ENCODE measurements at regions not wholly inside any gene's neighbourhood (a gene's known extent, or its start where the extent isn't known, plus 50 kb on each side); places are given as distances from the start of the nearest gene placed in this dataset.

DNA sequence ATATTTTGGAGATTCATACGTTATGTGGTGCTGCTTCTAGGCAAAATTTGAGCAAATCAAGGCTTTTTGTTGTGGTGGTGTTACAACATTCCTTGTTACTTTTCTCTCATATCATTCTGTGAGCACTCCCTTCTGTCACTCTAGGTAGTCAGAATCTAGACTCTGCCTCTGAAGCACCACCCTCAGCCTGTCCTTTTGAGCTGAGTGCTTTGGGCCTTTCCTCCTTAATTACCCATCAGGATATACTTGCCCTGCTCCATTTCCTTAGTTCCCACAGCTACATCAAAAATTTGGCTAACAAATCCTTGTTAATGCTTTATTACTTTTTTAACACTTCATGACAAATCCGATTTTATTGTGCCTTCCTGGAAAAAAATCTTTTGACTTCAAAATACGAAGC is 289.6 kb downstream of the CALCRL start:
- Histone ChIP-seq H3K9ac (ENCODE audit: low read length) (no peak overlapping the region), H2AFZ (ENCODE audit: low read depth, low read length) (no peak overlapping the region), H3K9me3 (ENCODE audit: insufficient read depth, low read length) (peaks cover 7% of the 10 kb centered on the region; the same call in 1 of the 2 replicates), H3K4me1 (ENCODE audit: low read length) (no peaks in the 10 kb centered on the region), H3K4me3 (ENCODE audit: low read length) (no peak overlapping the region), H3K27me3 (ENCODE audit: low read depth, low read length) (no peaks in the 10 kb centered on the region), H3K79me2 (ENCODE audit: low read length) (no peaks in the 10 kb centered on the region), H3K36me3 (replicated peaks; ENCODE audit: low read depth, low read length) (no peaks in the 10 kb centered on the region), H3K4me2 (ENCODE audit: low read length) (no peak overlapping the region), H3K27ac (ENCODE audit: low read length) (no peak overlapping the region), H4K20me1 (ENCODE audit: insufficient read depth, low read length) (no peaks in the 10 kb centered on the region)
- TF ChIP-seq, protein P1, sequence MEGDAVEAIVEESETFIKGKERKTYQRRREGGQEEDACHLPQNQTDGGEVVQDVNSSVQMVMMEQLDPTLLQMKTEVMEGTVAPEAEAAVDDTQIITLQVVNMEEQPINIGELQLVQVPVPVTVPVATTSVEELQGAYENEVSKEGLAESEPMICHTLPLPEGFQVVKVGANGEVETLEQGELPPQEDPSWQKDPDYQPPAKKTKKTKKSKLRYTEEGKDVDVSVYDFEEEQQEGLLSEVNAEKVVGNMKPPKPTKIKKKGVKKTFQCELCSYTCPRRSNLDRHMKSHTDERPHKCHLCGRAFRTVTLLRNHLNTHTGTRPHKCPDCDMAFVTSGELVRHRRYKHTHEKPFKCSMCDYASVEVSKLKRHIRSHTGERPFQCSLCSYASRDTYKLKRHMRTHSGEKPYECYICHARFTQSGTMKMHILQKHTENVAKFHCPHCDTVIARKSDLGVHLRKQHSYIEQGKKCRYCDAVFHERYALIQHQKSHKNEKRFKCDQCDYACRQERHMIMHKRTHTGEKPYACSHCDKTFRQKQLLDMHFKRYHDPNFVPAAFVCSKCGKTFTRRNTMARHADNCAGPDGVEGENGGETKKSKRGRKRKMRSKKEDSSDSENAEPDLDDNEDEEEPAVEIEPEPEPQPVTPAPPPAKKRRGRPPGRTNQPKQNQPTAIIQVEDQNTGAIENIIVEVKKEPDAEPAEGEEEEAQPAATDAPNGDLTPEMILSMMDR (IDR thresholded peaks at IDR 0.05; ENCODE audit: low read depth, low read length) = no peak
- no peak for TF ChIP-seq EZH2phosphoT487 (IDR thresholded peaks at IDR 0.05; ENCODE audit: low read depth)

- Histone ChIP-seq H3K4me2 (ENCODE audit: low read length) (no peak overlapping the region), H3K4me1 (ENCODE audit: low read length) (no peaks in the 10 kb centered on the region), H3K36me3 (replicated peaks; ENCODE audit: low read depth, low read length) (no peaks in the 10 kb centered on the region), H3K4me3 (ENCODE audit: low read length) (no peak overlapping the region), H3K27ac (ENCODE audit: low read length) (no peak overlapping the region), H4K20me1 (ENCODE audit: insufficient read depth, low read length) (no peaks in the 10 kb centered on the region), H3K79me2 (ENCODE audit: low read length) (no peaks in the 10 kb centered on the region), H3K9ac (ENCODE audit: low read length) (no peak overlapping the region), H2AFZ (ENCODE audit: low read depth, low read length) (no peak overlapping the region), H3K27me3 (ENCODE audit: low read depth, low read length) (no peaks in the 10 kb centered on the region), H3K9me3 (ENCODE audit: insufficient read depth, low read length) (peaks cover 7% of the 10 kb centered on the region; the same call in 1 of the 2 replicates)
- TF ChIP-seq, protein P1 (IDR thresholded peaks at IDR 0.05; ENCODE audit: low read depth, low read length) = no peak
- no peak for TF ChIP-seq EZH2phosphoT487 (IDR thresholded peaks at IDR 0.05; ENCODE audit: low read depth)
Observed at GRCh38 chr2:187157046-187157445, 291.0 kb downstream of the CALCRL start.

DNA sequence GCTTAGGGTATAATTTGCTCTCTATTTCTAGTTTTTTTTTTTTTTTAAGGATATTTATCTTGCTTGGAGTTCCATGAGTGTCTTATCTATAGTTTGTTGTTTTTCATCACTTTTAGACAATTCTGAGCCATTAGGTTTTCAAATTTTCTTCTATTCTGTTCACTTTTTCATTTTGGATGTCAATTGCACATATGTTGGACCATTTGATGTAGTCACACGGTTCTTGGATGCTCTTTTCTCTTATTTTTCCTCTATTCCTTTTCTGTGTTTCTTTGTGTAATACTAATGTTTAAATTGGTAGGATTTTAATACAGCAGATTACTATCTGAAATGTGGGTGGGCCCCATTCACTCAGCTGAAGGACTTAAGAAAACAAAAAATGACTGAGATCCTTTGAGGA is 292.6 kb downstream of the CALCRL start:
- H3K27ac ChIP-seq (ENCODE audit: low read length) = no peak overlapping the region
- no peak overlapping the region for H3K9ac ChIP-seq (ENCODE audit: low read length)
- H2AFZ ChIP-seq (ENCODE audit: low read depth, low read length) = no peak overlapping the region
- H3K79me2 ChIP-seq (ENCODE audit: low read length) = no peaks in the 10 kb centered on the region
- peaks cover 7% of the 10 kb centered on the region; the same call in 1 of the 2 replicates for H3K9me3 ChIP-seq (ENCODE audit: insufficient read depth, low read length)
- no peak overlapping the region for H3K4me2 ChIP-seq (ENCODE audit: low read length)
- H3K36me3 ChIP-seq (replicated peaks; ENCODE audit: low read depth, low read length) = no peaks in the 10 kb centered on the region
- no peaks in the 10 kb centered on the region for H3K4me1 ChIP-seq (ENCODE audit: low read length)
- TF ChIP-seq, protein P1 (IDR thresholded peaks at IDR 0.05; ENCODE audit: low read depth, low read length) = no peak
- no peak for TF ChIP-seq EZH2phosphoT487 (IDR thresholded peaks at IDR 0.05; ENCODE audit: low read depth)
- no peaks in the 10 kb centered on the region for H4K20me1 ChIP-seq (ENCODE audit: insufficient read depth, low read length)
- no peak overlapping the region for H3K4me3 ChIP-seq (ENCODE audit: low read length)
- no peaks in the 10 kb centered on the region for H3K27me3 ChIP-seq (ENCODE audit: low read depth, low read length)

- Histone ChIP-seq H4K20me1 (ENCODE audit: insufficient read depth, low read length) (no peaks in the 10 kb centered on the region), H3K27ac (ENCODE audit: low read length) (no peak overlapping the region), H3K4me1 (ENCODE audit: low read length) (no peaks in the 10 kb centered on the region; the same call in 1 of the 2 replicates), H3K9me3 (ENCODE audit: insufficient read depth, low read length) (peaks cover 2% of the 10 kb centered on the region; the same call in 1 of the 2 replicates), H3K4me3 (ENCODE audit: low read length) (no peak overlapping the region), H3K4me2 (ENCODE audit: low read length) (no peak overlapping the region), H2AFZ (ENCODE audit: low read depth, low read length) (no peak overlapping the region), H3K9ac (ENCODE audit: low read length) (no peak overlapping the region), H3K79me2 (ENCODE audit: low read length) (no peaks in the 10 kb centered on the region), H3K36me3 (replicated peaks; ENCODE audit: low read depth, low read length) (no peaks in the 10 kb centered on the region), H3K27me3 (ENCODE audit: low read depth, low read length) (no peaks in the 10 kb centered on the region)
- TF ChIP-seq, protein P1 (IDR thresholded peaks at IDR 0.05; ENCODE audit: low read depth, low read length) = no peak
- TF ChIP-seq EZH2phosphoT487 (IDR thresholded peaks at IDR 0.05; ENCODE audit: low read depth) = no peak
Observed at GRCh38 chr2:187150670-187151069, 297.4 kb downstream of the CALCRL start.

Measured in OCI-LY3 (cell line).